LNCaP clone FGC (cell line): ENCODE measurements at regions not wholly inside any gene's neighbourhood (a gene's known extent, or its start where the extent isn't known, plus 50 kb on each side); places are given as distances from the start of the nearest gene placed in this dataset.

Experiments
- DNase-seq: peaks from one replicate; pipeline ENCODE4 v3.0.0-alpha.2; 2011; ENCODE audit warnings: low read depth
- H3K4me3 ChIP-seq: 2 replicates; pipeline ENCODE4 v1.5.1; 2011; ENCODE audit warnings: mild to moderate bottlenecking, low read depth, low read length, control low read depth
- CTCF ChIP-seq: IDR thresholded peaks from 2 replicates; pipeline ENCODE4 v1.5.1; 2012; ENCODE audit warnings: mild to moderate bottlenecking; ENCODE audit not compliant: control insufficient read depth, insufficient read depth; ENCODE audit errors: extremely low read depth

- no peak for TF ChIP-seq CTCF
- no peak overlapping the region for H3K4me3 ChIP-seq
- no peak for DNase-seq
Observed at GRCh38 chr6:4271761-4272470, 136.5 kb upstream of the ECI2 start.

- DNase-seq, result no peak
- H3K4me3 ChIP-seq, result no peak overlapping the region
- TF ChIP-seq CTCF, result no peak
Observed at GRCh38 chr6:4270776-4271175, 135.4 kb upstream of the ECI2 start.

- DNase-seq, result no peak
- TF ChIP-seq CTCF, result no peak
- no peak overlapping the region for H3K4me3 ChIP-seq
Observed at GRCh38 chr6:4270001-4270400, 134.6 kb upstream of the ECI2 start.

GRCh38 chr6:4268171-4268570 is 132.8 kb upstream of the ECI2 start:
- TF ChIP-seq CTCF, result no peak
- no peak for DNase-seq
- no peak overlapping the region for H3K4me3 ChIP-seq

GRCh38 chr6:4265740-4266139 is 130.4 kb upstream of the ECI2 start:
- no peak overlapping the region for H3K4me3 ChIP-seq
- DNase-seq, result no peak
- TF ChIP-seq CTCF, result no peak

DNA sequence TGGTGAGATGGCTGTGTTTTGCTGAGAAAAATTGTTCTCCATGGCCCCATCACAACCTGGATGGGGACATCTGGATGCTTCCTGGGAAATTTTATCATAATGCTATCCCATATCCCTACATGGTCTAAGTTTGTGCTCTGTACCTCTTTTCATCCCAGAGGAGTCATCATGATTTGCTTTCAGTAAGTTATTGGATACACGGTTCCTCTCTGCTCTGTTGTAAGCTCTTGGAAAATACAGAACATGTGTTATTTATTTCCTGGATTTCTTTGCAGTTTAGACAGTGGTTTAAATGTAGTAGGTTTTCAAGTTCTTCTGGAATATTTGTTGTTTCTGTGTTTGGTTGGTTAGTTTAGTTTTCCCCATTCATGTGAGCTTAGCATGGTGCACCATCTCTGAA is 129.2 kb upstream of the ECI2 start:
- TF ChIP-seq CTCF, result no peak
- H3K4me3 ChIP-seq, result no peak overlapping the region
- DNase-seq, result no peak

DNA sequence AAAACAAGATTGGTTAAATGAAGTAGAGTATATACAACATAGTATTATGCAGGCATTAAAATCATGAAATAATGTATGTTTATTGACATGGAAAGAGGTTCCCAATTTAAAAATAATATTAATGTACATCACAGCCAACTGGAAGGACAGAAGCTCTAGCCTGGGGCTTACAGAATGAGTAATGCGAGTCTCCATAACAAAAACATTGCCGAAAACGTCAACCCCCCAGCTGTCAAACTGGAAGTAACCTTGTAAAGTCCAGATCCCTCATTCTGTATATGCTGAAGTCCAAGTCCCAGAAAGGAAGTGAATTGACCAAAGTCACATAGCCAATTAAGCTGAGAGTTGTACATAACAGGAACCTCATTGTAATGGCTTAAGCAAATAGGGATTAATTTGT is 128.7 kb upstream of the ECI2 start:
- TF ChIP-seq CTCF, result no peak
- H3K4me3 ChIP-seq, result no peak overlapping the region
- DNase-seq, result no peak
